GM18505 (cell line): ENCODE measurements at regions not wholly inside any gene's neighbourhood (a gene's known extent, or its start where the extent isn't known, plus 50 kb on each side); places are given as distances from the start of the nearest gene placed in this dataset.
"Not testable (repeated sequence)": the region's sequence is repeated elsewhere in the genome, so short reads cannot be mapped to it uniquely, and the experiment has no call there.

Experiments
- ATAC-seq: cut with Tn5 transposase; IDR thresholded peaks from one replicate; pipeline ENCODE4 v1.9.1; 2021; ENCODE audit not compliant: unreplicated experiment
- POLR2A ChIP-seq: IDR thresholded peaks from 4 replicates; pipeline ENCODE4 v1.6.1; 2011; ENCODE audit warnings: borderline replicate concordance; ENCODE audit not compliant: insufficient read depth, insufficient read length; ENCODE audit errors: extremely low read depth

DNA sequence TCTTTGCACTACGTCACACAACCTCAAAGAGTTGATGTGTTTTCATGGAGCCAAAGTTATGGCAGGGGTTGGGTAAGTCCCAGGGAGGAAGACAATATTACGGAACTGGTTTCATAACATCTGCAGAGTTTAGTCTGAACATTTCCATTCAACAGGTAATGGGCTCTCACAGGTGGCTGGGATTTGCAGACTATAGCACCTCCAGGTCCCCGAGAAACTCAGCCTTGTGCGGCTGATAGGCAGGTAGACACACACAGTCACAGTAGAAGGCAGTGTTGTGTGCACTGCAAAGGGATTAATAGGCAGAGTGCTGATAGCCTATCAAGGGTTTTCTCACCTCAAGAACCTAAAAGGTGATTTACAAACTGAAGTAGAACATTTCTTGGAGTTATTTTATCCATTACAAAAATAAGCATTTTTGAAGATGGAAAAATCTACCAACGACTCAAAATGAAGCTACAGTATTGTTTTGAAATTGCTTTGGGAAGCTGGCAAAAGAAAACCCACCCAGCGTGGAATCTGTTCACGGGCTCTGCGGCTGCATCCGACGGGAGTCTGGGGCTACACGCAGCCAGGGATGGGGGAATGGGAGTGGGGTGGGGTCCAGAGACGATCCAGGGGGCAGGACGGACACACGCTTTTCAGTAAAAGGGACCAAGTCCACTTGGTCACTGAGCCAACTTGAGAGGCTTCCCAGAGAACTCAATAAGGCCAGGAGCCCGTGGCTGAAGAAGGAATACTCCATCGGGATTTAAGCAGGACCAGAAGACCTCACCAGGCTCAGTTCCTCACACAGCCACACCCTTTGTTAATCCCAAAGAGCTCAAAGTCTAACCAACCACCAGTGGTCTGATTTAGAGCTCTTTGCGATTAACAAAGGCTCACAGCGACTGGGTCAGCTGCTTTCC is 82.9 kb downstream of the CHRNA1 start:
- no peak for ATAC-seq
- no peak for TF ChIP-seq POLR2A

DNA sequence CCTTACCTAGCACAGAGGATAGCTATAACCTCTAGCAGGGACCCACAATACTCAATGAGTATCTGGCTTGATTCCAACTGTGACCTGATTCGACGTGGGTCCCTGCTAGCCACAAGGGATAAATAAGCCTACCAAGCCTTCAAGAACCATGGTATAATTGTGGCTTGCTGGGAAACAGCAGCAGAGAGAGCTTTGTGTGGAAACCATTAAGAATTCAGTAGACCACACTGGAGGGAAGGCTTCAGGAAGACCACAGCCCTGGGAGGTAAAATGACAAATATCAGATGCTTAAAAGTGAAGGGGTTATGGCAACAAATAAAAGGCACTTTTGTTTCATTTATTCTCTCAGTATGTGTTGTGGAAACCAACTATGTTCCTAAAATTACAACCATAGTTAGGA is 82.6 kb upstream of the WIPF1 start:
- ATAC-seq, result no peak
- TF ChIP-seq POLR2A, result no peak

DNA sequence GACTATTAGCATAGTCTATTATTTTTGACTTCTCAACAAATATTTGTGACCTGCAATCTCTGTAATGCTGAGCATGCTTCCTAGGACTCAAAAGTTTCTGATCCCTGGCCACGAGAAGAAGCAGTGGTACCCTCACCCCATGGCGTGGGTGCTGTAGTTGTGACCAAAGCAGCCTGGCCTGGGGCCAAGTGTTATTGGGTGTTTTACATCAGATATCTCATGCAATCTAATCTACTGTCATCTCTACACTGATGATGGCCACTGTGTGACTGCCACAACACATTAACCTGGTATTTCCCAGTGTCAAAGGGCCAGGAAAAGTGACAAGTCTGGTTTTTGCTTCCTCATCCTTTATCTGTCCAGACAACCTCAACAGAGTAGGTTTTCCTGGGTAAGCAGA is 80.8 kb upstream of the WIPF1 start:
- no peak for ATAC-seq
- TF ChIP-seq POLR2A, result no peak

DNA sequence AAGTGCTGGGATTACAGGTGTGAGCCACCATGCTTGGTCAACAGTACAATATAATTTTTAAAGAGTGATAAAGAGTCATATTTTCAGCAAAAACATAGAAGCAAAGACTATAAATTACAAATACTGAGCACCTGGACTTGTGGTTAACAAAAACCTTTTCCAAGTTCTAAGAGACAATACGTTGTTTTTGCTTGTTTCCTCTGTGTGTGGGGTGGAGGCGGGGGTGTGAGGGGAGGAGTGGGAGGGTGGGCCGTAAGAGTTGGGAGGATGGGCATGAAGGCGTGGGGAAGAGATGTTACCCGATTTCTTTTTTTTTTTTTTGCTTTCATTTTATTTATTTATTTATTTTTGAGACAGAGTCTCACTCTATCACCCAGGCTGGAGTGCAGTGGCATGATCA is 78.0 kb upstream of the WIPF1 start:
- TF ChIP-seq POLR2A, result no peak
- ATAC-seq, result no peak

DNA sequence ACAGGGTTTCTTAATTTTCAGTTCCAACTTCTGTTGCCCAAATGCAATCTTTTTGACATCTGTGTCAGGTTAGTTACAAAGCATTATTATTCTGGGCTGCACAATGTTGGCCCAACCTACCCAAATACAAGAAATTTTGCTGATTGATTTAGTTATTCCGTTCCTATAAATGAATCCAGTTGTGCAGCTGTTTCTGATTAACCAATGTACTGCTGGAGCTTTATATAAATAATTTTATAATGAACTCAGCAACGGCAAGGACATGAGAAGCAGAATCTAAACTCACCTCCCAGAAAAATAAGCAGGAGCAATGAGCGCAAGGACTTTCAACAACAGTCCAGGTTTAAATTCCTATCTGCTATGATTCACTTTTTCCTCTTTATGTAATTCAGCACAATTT is 76.3 kb upstream of the WIPF1 start:
- no peak for ATAC-seq

DNA sequence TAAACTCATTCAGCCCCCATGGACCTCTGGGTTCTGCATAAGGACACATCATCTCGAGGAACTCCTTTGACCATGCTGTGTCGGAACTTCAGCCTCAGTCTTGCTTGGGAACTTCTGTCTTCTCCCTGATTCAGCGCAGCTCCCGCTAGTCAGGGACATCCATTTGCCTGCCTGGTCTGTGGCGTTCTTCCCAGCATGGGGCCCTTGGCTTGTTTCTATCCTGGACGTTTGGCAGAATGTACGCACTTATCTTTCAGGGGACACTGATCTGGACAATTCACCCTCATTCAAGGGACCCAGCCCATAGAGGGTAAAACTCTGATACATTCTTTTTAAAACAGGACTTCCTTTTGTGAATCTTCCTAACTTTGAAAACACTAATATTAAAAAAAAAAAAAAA is 75.8 kb upstream of the WIPF1 start:
- TF ChIP-seq POLR2A, result no peak
- no peak for ATAC-seq

More for the DNA sequence above, 76.3 kb upstream of the WIPF1 start:
- no peak for TF ChIP-seq POLR2A

DNA sequence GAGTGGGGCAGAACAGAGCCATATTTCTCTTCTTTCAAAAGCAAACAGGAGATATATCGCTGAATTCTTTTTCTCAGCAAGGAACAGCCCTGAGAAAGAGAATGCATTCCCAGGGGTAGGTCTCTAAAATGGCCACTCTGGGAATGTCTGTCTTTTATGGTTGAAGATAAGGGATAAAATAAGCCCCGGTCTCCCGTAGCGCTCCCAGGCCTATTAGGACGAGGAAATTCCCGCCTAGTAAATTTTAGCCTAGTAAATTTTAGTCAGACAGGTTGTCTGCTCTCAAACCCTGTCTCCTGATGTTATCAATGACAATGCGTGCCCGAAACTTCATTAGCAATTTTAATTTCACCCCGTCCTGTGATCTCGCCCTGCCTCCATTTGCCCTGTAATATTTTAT is 73.9 kb upstream of the WIPF1 start:
- ATAC-seq, result not testable (repeated sequence)

DNA sequence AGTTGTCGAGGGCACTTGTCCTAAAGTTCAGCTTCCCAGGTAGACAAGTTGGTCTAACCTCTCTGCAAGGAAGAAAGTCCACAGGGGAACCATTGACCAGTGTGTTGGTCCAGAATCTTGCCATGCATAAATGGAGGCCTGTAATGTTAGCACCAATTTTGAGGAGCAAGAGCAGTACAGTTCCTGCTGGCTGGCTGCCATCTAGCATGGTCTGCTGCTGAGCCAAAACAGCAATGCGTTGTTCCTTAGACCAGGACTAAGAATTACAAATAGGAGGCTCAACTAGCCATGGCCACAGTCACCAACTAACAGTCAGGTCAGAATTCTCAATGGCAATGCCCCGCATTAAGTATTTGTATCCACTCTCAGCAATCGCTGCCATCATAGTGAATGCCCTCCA is 72.8 kb upstream of the WIPF1 start:
- no peak for ATAC-seq
- TF ChIP-seq POLR2A, result no peak

DNA sequence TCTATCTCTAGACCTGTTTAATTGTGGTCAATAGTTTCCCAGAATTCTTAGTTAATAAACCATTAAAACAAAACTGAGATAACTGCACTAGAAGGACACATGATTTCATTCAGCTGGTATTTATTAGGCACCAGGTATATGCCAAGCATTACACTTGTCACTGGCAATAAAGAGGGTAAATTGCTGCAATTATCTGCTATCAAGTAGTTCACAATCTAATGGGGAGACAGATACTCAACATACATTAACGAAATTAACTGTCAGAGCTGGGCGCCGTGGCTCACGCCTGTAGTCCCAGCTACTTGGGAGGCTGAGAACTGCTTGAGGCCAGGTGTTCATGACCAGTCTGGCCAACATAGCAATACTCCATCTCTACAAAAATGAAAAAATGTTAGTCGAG is 71.7 kb upstream of the WIPF1 start:
- TF ChIP-seq POLR2A, result no peak
- no peak for ATAC-seq

DNA sequence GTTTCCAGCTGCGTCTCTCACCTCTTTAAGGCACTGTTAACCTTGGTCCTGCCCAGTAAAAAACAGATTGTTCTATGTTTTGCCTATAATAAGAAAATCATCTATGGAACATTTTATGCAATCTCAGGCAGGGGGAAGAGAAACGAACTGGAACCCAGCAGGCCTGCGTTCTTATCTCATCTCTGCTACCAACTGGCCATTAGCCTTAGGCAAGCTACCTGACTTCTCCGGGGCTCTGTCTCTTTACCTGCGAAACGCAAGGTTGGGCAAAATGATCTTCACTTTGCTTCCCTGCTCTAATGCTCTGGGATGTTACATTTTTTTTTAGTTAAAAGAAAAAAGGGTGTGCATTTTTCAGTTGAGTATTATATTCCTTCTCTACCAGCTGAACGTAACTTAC is 70.5 kb upstream of the WIPF1 start:
- no peak for TF ChIP-seq POLR2A
- ATAC-seq, result no peak

DNA sequence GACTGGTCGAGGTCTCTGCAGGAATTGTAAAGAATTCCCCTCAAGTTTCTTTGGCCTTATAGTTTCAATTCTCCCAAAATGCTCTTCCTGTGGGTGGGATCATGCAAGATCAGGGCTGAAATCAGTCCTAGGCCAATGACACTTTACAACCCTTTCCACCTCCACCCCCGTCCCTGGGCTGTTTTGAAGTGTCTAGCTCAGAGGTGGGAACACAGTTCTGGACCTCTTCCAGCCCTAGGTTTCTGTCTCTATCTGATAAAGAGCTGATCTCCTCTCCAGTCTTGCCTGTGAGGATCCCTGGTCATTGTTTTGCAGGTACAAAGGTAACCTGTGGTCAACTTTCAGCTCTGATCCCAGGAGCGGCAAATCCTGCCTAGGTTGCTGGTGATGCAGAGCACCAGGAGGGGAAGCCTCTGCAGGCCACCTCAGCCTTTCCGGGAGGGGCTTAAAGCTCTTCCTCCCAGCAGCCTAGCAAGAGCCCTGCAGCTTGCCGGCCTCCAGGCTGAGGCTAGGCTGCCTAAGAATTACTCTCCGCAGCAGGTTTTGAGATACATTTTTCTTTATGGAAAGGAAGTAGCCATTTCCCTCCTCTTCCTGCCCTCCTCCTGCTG is 69.8 kb upstream of the WIPF1 start:
- TF ChIP-seq POLR2A, result no peak
- ATAC-seq, result no peak

DNA sequence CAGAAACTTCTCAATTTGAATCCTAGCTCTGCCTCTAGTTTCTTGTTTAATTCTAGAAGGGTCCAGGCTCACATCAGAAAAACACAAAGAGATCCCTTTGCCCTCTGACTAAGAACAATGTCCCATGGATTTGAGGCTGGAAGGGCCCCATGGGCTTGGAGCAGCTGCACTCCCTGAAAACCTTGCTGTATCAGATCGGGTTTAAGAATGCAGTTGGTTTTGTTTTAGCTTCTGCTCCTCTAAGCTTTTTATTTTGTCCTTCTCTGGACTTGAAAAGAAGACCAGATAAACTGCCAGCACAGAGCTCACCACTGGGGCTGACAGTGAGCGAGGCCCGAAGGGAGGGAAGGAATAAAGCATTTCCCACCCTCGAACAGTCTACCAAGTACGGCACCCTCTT is 69.2 kb upstream of the WIPF1 start:
- TF ChIP-seq POLR2A, result no peak
- ATAC-seq, result no peak

DNA sequence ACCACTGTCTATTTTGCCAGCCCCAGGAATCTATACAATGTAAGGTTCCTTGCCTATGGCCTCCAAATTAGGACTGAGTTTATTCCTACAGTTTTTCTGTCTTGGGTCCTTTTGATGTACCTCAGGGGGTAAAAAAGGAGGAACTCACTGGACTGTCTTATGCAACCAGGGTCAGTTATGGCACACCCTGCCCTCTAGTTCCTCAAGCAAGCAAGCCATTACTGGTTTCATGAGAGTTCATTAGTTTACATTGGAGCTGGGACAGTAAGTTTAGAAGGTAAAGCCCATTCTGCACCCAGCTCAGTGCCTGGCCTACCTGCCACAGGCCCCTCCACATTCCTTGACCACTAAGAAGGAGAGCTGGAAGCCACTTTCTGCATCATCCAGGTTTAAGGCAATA is 68.7 kb upstream of the WIPF1 start:
- ATAC-seq, result no peak
- no peak for TF ChIP-seq POLR2A

DNA sequence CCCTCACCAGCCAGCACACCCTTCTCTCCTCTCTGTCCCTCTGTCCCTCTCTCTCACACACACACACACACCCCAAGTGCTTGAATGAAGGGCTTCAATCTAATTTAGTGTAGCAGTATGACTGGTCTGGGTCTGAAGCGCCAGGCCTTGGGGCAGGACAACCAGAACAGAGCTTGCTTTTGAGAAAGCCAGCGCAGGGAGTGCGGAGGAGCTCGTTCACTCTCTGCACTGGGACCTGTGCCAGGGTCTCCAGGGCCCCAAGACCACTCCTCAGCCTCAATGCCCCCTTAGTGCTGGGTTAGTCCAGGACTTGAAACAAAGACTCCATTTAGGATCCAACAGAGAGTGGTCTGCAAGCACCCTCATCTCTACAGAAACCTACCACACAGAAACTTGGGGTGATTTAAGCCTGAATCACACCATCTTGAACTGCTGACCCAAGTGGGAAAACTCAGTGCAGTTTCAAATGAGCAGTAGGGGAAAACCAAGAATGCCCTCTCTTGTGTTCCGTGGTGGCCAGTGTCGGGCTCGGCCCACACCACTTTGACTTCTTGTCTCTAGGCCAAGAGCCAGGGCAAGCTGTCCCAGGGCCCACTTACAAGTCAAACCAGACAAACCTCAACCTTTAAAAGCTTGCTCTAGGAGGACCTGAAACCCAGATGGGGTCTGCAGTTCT is 66.6 kb upstream of the WIPF1 start:
- no peak for TF ChIP-seq POLR2A
- no peak for ATAC-seq
